Activated T-cell treated with anti-CD3 and anti-CD28 coated beads, Interleukin-2, amount 50 U/mL, for 4 hours (primary cell): ENCODE measurements at regions not wholly inside any gene's neighbourhood (a gene's known extent, or its start where the extent isn't known, plus 50 kb on each side); places are given as distances from the start of the nearest gene placed in this dataset.

Experiments
- ATAC-seq, 2 donors: fragments of 200-7000 bp; cut with Tn5 transposase; one replicate each; pipeline ENCODE4 v1.10.0; 2021
- DNase-seq: peaks from one replicate; pipeline ENCODE4 v3.0.0-alpha.2; 2020
- H3K27me3 Mint-ChIP-seq: one replicate; pipeline ENCODE4 v1.8.0; 2021; ENCODE audit warnings: low read depth, mixed read lengths
- H3K36me3 Mint-ChIP-seq: one replicate; pipeline ENCODE4 v1.8.0; 2022; ENCODE audit warnings: mixed read lengths; ENCODE audit not compliant: insufficient read depth
- H3K4me1 Mint-ChIP-seq: one replicate; pipeline ENCODE4 v1.8.0; 2021; ENCODE audit warnings: low read depth, mixed read lengths
- H3K4me3 Mint-ChIP-seq: one replicate; pipeline ENCODE4 v1.8.0; 2021; ENCODE audit warnings: mild to moderate bottlenecking, moderate library complexity, mixed read lengths
- H3K9me3 Mint-ChIP-seq: one replicate; pipeline ENCODE4 v1.8.0; 2021; ENCODE audit warnings: mixed read lengths

GRCh38 chr2:120607996-120608395 lies 127.7 kb upstream of the GLI2 start:
- no peak overlapping the region for H3K4me3 Mint-ChIP-seq
- H3K4me1 Mint-ChIP-seq = no peaks in the 10 kb centered on the region
- DNase-seq (no peak), ATAC-seq (no peak)
- H3K9me3 Mint-ChIP-seq = no peaks in the 10 kb centered on the region
- no peaks in the 10 kb centered on the region for H3K36me3 Mint-ChIP-seq
- H3K27me3 Mint-ChIP-seq = peaks cover 17% of the 10 kb centered on the region

DNA sequence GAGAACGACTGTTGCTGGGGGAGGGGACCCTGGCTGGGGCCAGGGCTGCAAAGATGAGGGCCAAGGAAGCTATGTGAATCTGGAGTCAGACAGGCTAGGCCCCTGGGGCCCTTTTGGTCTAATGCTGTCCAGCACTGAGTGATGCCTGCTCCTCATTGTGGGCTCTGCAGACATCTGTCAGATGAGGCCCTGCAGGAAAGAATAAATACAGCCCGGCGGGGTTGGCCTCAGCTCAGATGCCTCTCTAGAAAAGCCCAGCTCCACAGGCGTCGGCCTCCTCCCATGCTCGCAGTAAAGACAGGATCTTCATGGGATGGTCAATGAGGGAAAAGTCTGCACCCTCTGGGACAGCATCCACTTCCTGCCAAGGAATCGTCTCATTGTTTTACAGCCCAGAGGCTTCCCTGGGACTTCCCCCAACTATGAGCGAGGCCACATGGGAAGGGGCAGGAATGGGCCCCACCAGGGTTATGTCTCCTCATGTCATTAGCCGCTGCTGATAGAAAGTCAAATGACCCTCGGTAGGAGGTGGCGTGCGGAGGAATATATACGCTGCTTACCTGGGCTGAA lies 125.8 kb upstream of the GLI2 start:
- no peaks in the 10 kb centered on the region for H3K36me3 Mint-ChIP-seq
- H3K4me3 Mint-ChIP-seq = no peak overlapping the region
- ATAC-seq (no peak), DNase-seq (no peak)
- H3K9me3 Mint-ChIP-seq = no peaks in the 10 kb centered on the region
- peaks cover 11% of the 10 kb centered on the region for H3K27me3 Mint-ChIP-seq
- no peaks in the 10 kb centered on the region for H3K4me1 Mint-ChIP-seq

DNA sequence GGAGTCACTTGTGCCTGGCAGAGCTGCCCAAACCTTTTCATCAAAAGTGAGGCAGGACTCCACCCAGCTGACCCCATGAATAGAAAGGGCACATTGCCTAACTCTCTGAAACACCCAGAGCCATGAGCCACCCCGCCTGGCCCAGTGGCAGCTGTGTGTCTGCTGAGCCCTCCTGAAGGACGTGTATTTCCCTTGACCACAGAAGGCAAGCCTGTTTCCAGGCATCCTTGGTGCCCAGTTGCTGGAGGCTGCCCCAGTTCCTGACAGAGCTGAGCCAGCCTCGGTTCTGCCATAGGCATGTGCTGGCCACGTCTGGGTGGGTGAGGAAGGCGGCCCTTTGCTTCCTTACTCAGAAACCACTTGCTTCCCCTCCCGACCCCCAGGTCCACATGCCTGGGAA lies 124.7 kb upstream of the GLI2 start:
- Mint-ChIP-seq H3K4me3 (no peak overlapping the region), H3K27me3 (peaks cover 2% of the 10 kb centered on the region), H3K9me3 (no peaks in the 10 kb centered on the region), H3K36me3 (no peaks in the 10 kb centered on the region), H3K4me1 (no peaks in the 10 kb centered on the region)
- no peak for DNase-seq
- no peak for ATAC-seq

DNA sequence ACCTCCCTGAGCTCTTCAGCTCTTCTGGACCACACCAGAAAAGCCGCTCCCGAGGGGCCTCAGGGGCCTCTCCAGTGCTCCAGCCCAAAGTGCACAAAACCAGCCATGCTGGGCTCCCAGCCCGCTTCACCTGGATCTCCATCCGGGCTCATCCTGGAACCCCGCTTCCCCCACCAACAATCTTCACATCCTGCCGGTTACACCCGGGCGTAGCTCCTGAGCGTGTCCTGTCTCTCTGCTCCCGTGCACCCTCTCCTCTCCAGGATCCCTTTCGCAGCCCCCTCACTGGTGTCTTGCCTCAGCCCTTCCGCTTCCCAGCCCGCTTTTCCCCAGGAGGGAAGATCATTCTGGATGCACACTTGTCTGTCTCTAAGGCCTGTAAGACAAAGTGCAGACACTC lies 123.7 kb upstream of the GLI2 start:
- no peak for DNase-seq
- Mint-ChIP-seq H3K27me3 (peaks cover 2% of the 10 kb centered on the region), H3K36me3 (no peaks in the 10 kb centered on the region), H3K4me1 (no peaks in the 10 kb centered on the region), H3K4me3 (no peak overlapping the region), H3K9me3 (no peaks in the 10 kb centered on the region)
- ATAC-seq = no peak

GRCh38 chr2:120612471-120612870 lies 123.2 kb upstream of the GLI2 start:
- Mint-ChIP-seq H3K4me1 (no peaks in the 10 kb centered on the region), H3K27me3 (peaks cover 2% of the 10 kb centered on the region), H3K9me3 (no peaks in the 10 kb centered on the region), H3K36me3 (no peaks in the 10 kb centered on the region), H3K4me3 (no peak overlapping the region)
- no peak for ATAC-seq
- no peak for DNase-seq

GRCh38 chr2:120612931-120613330 lies 122.7 kb upstream of the GLI2 start:
- Mint-ChIP-seq H3K36me3 (no peaks in the 10 kb centered on the region), H3K4me3 (no peak overlapping the region), H3K27me3 (peaks cover 2% of the 10 kb centered on the region), H3K4me1 (no peaks in the 10 kb centered on the region), H3K9me3 (no peaks in the 10 kb centered on the region)
- no peak for DNase-seq
- no peak for ATAC-seq

DNA sequence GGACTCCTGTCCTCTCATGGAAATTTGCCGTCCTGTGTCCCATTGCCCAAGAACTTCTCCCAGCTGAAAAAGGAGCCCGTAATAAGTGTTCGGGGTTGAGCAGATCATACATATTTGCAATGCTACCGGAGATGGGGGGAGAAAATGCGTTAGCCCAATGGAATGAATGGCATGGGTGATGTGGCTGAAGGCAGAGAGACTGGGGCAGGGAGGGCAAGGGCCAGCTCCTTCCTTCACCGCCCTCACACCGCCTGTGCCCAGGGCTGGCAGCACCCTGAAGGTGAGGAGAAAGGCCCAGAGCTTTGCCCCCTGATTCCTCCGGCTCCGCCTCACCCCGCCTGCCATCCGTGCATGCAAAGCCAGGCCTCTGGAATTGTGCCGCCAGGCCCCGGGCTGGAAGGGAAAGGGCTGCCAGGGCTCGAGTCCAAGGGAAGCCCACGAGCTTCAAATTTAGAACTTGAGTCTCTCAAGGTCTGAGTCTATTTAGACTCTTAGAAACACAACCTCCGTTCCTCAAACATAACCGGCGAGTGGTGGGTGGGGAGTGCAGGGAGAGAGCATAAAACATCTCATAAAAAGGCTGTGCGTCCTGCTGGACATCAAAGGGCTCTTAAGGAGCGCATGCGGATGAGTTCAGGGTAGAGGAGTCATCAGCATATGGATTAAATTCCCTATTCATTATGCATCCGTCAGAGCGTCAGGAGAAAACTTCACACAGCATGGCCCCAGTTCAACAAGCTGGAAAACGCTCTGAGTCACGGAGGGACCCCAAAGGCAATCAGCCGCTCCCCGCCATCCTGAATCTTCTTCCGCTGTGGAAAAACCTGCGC lies 121.7 kb upstream of the GLI2 start:
- Mint-ChIP-seq H3K27me3 (peaks cover 2% of the 10 kb centered on the region), H3K4me1 (no peaks in the 10 kb centered on the region), H3K36me3 (no peaks in the 10 kb centered on the region), H3K4me3 (no peak overlapping the region), H3K9me3 (no peaks in the 10 kb centered on the region)
- ATAC-seq (no peak), DNase-seq (no peak)

DNA sequence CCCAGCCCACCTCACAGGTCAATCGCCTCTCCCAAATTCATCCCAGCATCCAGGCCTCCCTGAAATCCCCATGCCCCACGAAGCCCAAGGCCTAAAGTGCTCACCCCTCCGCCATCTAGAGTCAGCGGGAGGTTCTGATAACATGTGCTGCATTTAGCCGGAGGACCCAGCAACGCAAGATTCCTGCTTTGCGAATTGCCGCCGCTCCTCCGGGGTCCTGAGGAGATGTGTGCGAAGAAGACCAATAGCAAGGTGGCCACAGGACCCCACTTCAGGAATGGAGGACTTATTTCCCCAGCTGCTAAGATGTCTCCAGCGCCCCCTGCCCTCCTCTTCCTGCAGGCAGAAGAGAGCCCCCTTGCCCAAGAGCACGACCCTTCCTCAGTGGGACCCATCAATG lies 120.8 kb upstream of the GLI2 start:
- Mint-ChIP-seq H3K4me1 (no peaks in the 10 kb centered on the region), H3K4me3 (no peak overlapping the region), H3K27me3 (peaks cover 2% of the 10 kb centered on the region), H3K36me3 (no peaks in the 10 kb centered on the region), H3K9me3 (no peaks in the 10 kb centered on the region)
- no peak for ATAC-seq
- DNase-seq = no peak

- H3K27me3 Mint-ChIP-seq = peaks cover 2% of the 10 kb centered on the region
- H3K4me1 Mint-ChIP-seq = no peaks in the 10 kb centered on the region
- H3K36me3 Mint-ChIP-seq = no peaks in the 10 kb centered on the region
- ATAC-seq (no peak), DNase-seq (no peak)
- no peaks in the 10 kb centered on the region for H3K9me3 Mint-ChIP-seq
- no peak overlapping the region for H3K4me3 Mint-ChIP-seq
Measured at GRCh38 chr2:120616261-120616660, 119.4 kb upstream of the GLI2 start.

DNA sequence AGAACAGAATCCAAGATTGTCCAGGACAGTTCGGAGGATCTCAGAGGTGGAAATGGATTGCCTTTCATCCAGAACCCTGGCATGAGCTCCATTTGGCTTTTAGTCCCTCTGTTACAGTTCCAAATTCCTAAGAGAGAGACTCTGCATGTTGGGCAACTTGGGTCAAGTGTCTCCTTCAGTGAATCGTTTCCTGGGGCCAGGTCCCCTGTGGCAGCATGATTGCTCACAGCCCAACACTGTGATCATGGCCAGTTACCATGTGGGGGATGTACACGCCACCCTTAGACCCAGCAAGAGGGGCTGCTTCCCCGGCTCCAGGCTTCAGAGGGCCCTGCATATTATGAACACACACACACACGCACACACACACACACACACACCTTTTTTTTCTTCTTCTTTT lies 118.6 kb upstream of the GLI2 start:
- ATAC-seq = no peak
- H3K27me3 Mint-ChIP-seq = peaks cover under 1% of the 10 kb centered on the region
- H3K4me3 Mint-ChIP-seq = no peak overlapping the region
- no peaks in the 10 kb centered on the region for H3K36me3 Mint-ChIP-seq
- no peaks in the 10 kb centered on the region for H3K4me1 Mint-ChIP-seq
- DNase-seq = no peak
- H3K9me3 Mint-ChIP-seq = no peaks in the 10 kb centered on the region

- no peak for DNase-seq
- Mint-ChIP-seq H3K4me1 (no peaks in the 10 kb centered on the region), H3K9me3 (no peaks in the 10 kb centered on the region), H3K27me3 (no peaks in the 10 kb centered on the region), H3K4me3 (no peak overlapping the region), H3K36me3 (no peaks in the 10 kb centered on the region)
- no peak for ATAC-seq
Measured at GRCh38 chr2:120618830-120619229, 116.8 kb upstream of the GLI2 start.

DNA sequence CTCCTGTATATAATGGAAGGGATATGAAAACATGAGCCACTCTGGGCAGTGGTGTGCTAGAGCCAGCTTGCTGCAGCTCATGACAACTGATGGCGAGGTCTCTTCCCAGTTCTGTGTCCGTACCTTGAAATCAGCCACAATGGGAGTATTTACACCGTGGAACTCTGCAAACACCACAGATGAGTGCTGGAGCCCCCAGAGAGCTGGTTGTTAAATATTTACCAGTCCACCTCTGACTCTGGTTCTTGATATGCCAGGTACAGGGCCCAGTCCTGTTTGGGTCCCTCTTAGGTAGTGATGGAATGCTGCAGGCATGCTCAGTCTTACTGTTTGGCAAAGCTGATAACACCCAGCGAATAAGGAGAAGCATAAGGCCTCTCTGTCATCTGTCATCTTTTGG lies 116.1 kb upstream of the GLI2 start:
- no peaks in the 10 kb centered on the region for H3K9me3 Mint-ChIP-seq
- no peak for DNase-seq
- no peak for ATAC-seq
- no peaks in the 10 kb centered on the region for H3K4me1 Mint-ChIP-seq
- H3K36me3 Mint-ChIP-seq = no peaks in the 10 kb centered on the region
- H3K27me3 Mint-ChIP-seq = no peaks in the 10 kb centered on the region
- no peak overlapping the region for H3K4me3 Mint-ChIP-seq

DNA sequence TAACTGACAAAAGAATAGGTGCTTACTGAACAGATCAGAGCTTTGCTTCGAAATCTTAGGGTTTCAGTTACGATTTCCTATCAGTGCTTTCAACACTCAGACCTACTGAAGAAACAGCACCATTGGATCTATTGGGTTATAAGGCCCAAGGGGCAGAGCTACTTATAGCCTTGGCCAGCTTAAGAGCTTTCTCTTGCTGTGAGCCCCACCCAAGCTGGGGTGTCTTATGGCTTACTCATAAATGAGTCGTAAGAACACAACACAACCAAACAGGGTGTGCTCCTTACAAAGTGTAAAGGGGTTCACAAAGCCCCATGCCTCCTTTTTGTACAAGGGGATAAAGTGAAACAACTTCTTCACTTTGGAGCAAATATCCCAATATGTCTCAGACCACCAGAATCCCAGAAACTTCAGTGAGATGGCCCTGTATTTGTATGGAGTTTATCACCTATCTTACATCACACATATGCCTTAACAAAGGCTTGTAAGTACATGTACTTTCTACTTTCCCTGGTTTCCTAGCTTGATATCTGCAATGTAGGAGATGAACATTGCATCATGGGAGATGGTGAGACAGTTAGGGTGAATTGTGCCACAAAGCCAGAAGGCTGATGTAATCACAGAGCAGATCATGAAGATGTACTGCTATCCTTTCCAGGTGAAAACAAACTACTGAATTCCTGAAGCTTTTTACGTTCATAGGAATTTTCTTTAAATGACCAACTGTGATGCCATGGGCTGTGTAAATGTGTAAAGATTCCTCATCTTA lies 115.5 kb upstream of the GLI2 start:
- no peak overlapping the region for H3K4me3 Mint-ChIP-seq
- no peaks in the 10 kb centered on the region for H3K36me3 Mint-ChIP-seq
- H3K4me1 Mint-ChIP-seq = no peaks in the 10 kb centered on the region
- ATAC-seq (no peak), DNase-seq (no peak)
- no peaks in the 10 kb centered on the region for H3K9me3 Mint-ChIP-seq
- no peaks in the 10 kb centered on the region for H3K27me3 Mint-ChIP-seq

DNA sequence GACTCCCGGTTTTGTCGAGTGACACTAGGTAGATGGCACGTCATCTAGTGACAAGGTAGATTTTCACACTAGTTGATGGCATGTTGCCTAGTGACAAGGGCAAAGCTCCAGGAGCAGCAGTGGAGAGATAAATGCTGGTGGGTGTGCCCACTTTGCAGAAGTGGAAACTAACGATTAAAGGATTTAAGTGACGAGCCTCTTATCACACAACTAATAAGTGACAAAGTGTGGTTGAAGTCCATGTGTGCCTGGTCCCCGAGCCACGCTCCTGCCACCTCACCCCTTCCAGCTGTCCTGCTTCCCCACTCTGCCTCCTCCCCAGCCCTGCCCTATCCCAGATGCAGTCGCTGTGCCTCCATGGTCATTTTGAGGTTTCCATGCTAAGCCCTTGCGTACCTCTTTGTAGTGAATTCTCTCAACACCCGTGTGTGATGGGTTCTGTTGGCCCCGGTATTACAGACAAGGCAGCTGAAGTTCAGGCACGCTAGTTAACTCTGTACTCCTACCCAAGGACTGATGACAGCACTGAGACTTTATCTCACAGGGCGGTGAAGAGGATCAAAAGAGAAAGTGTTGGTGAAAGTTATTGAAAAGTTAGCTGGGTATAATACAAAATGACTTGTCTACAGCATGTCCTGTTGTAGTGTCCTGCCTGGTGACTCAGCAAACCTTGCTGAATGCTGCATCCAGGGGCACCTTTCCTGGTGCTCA lies 113.4 kb upstream of the GLI2 start:
- ATAC-seq (no peak), DNase-seq (no peak)
- no peaks in the 10 kb centered on the region for H3K9me3 Mint-ChIP-seq
- H3K4me1 Mint-ChIP-seq = no peaks in the 10 kb centered on the region
- no peaks in the 10 kb centered on the region for H3K36me3 Mint-ChIP-seq
- peaks cover 3% of the 10 kb centered on the region for H3K27me3 Mint-ChIP-seq
- H3K4me3 Mint-ChIP-seq = no peak overlapping the region
